HUES48 (cell line): ENCODE measurements at regions not wholly inside any gene's neighbourhood (a gene's known extent, or its start where the extent isn't known, plus 50 kb on each side); places are given as distances from the start of the nearest gene placed in this dataset.

Experiments
- H3K27ac ChIP-seq: one replicate; pipeline ENCODE4 v1.7.0; 2013; ENCODE audit warnings: low read depth, low read length, inconsistent platforms
- H3K27me3 ChIP-seq: 2 replicates; pipeline ENCODE4 v1.6.1; 2013; ENCODE audit warnings: mild to moderate bottlenecking, low read length; ENCODE audit not compliant: control insufficient read depth, insufficient read depth
- H3K36me3 ChIP-seq: 2 replicates; pipeline ENCODE4 v1.6.1; 2013; ENCODE audit warnings: low read length; ENCODE audit not compliant: control insufficient read depth, insufficient read depth
- H3K4me1 ChIP-seq: 2 replicates; pipeline ENCODE4 v1.6.1; 2013; ENCODE audit warnings: mild to moderate bottlenecking, low read length; ENCODE audit not compliant: control insufficient read depth, insufficient read depth
- H3K4me3 ChIP-seq: 2 replicates; pipeline ENCODE4 v1.5.1; 2013; ENCODE audit warnings: mild to moderate bottlenecking, low read depth, low read length
- H3K9ac ChIP-seq: 2 replicates; pipeline ENCODE4 v1.6.1; 2013; ENCODE audit warnings: mild to moderate bottlenecking, low read depth, low read length, moderate library complexity
- H3K9me3 ChIP-seq: 2 replicates; pipeline ENCODE4 v1.6.1; 2013; ENCODE audit warnings: low read length; ENCODE audit not compliant: control insufficient read depth, insufficient read depth

GRCh38 chr3:182052757-182053156 lies 341.0 kb downstream of the SOX2 start:
- H3K9ac ChIP-seq: no peak overlapping the region
- no peak overlapping the region for H3K4me3 ChIP-seq
- no peaks in the 10 kb centered on the region for H3K9me3 ChIP-seq
- H3K27me3 ChIP-seq: no peaks in the 10 kb centered on the region
- H3K36me3 ChIP-seq: no peaks in the 10 kb centered on the region
- no peaks in the 10 kb centered on the region for H3K4me1 ChIP-seq
- no peak overlapping the region for H3K27ac ChIP-seq

- H3K9me3 ChIP-seq: no peaks in the 10 kb centered on the region
- no peaks in the 10 kb centered on the region for H3K36me3 ChIP-seq
- H3K4me3 ChIP-seq: no peak overlapping the region
- no peaks in the 10 kb centered on the region for H3K27me3 ChIP-seq
- no peaks in the 10 kb centered on the region for H3K4me1 ChIP-seq
- no peak overlapping the region for H3K27ac ChIP-seq
- H3K9ac ChIP-seq: no peak overlapping the region
These were observed 346.8 kb downstream of the SOX2 start for GRCh38 chr3:182058488-182058887.

- Histone ChIP-seq H3K9me3 (no peaks in the 10 kb centered on the region), H3K27ac (no peak overlapping the region), H3K36me3 (no peaks in the 10 kb centered on the region)
These were observed 352.0 kb downstream of the SOX2 start for GRCh38 chr3:182063742-182064141.

GRCh38 chr3:182067423-182067822 lies 355.7 kb downstream of the SOX2 start:
- Histone ChIP-seq H3K27me3 (no peaks in the 10 kb centered on the region), H3K9me3 (no peaks in the 10 kb centered on the region), H3K4me1 (no peaks in the 10 kb centered on the region), H3K4me3 (no peak overlapping the region), H3K36me3 (no peaks in the 10 kb centered on the region), H3K9ac (no peak overlapping the region), H3K27ac (no peak overlapping the region)

More at GRCh38 chr3:182063742-182064141, 352.0 kb downstream of the SOX2 start:
- Histone ChIP-seq H3K4me1 (no peaks in the 10 kb centered on the region), H3K9ac (no peak overlapping the region), H3K4me3 (no peak overlapping the region), H3K27me3 (no peaks in the 10 kb centered on the region)

GRCh38 chr3:182078316-182078715 lies 366.6 kb downstream of the SOX2 start:
- Histone ChIP-seq H3K9me3 (no peaks in the 10 kb centered on the region), H3K27me3 (no peaks in the 10 kb centered on the region), H3K36me3 (no peaks in the 10 kb centered on the region), H3K27ac (no peak overlapping the region), H3K9ac (no peak overlapping the region), H3K4me1 (peaks cover 54% of the 10 kb centered on the region), H3K4me3 (no peak overlapping the region)

GRCh38 chr3:182078929-182079328 lies 367.2 kb downstream of the SOX2 start:
- H3K4me3 ChIP-seq: no peak overlapping the region
- H3K36me3 ChIP-seq: no peaks in the 10 kb centered on the region
- no peak overlapping the region; the same call in 1 of the 2 replicates for H3K9ac ChIP-seq
- H3K27ac ChIP-seq: no peak overlapping the region
- H3K27me3 ChIP-seq: no peaks in the 10 kb centered on the region
- H3K9me3 ChIP-seq: no peaks in the 10 kb centered on the region
- peaks cover 50% of the 10 kb centered on the region for H3K4me1 ChIP-seq

GRCh38 chr3:182081096-182081495 lies 369.4 kb downstream of the SOX2 start:
- Histone ChIP-seq H3K27me3 (no peaks in the 10 kb centered on the region), H3K36me3 (no peaks in the 10 kb centered on the region), H3K4me3 (no peak overlapping the region), H3K9ac (no peak overlapping the region), H3K27ac (peak overlapping the region; percentile 24), H3K9me3 (no peaks in the 10 kb centered on the region), H3K4me1 (peaks cover 50% of the 10 kb centered on the region)

- H3K4me3 ChIP-seq: no peak overlapping the region
- no peaks in the 10 kb centered on the region for H3K9me3 ChIP-seq
These were observed 371.4 kb downstream of the SOX2 start for GRCh38 chr3:182083112-182083511.

GRCh38 chr3:182092662-182093262 lies 381.0 kb downstream of the SOX2 start:
- H3K36me3 ChIP-seq: no peaks in the 10 kb centered on the region
- peak overlapping the region; percentile 68 for H3K27ac ChIP-seq
- no peak overlapping the region for H3K4me3 ChIP-seq
- no peaks in the 10 kb centered on the region for H3K27me3 ChIP-seq
- H3K9ac ChIP-seq: no peak overlapping the region
- peaks cover 17% of the 10 kb centered on the region for H3K4me1 ChIP-seq
- H3K9me3 ChIP-seq: no peaks in the 10 kb centered on the region

More at GRCh38 chr3:182083112-182083511, 371.4 kb downstream of the SOX2 start:
- Histone ChIP-seq H3K27me3 (no peaks in the 10 kb centered on the region), H3K36me3 (no peaks in the 10 kb centered on the region), H3K27ac (no peak overlapping the region), H3K9ac (no peak overlapping the region), H3K4me1 (peaks cover 49% of the 10 kb centered on the region)

- no peak overlapping the region for H3K9ac ChIP-seq
- no peak overlapping the region for H3K27ac ChIP-seq
- no peaks in the 10 kb centered on the region for H3K9me3 ChIP-seq
- peaks cover 17% of the 10 kb centered on the region for H3K4me1 ChIP-seq
- no peaks in the 10 kb centered on the region for H3K27me3 ChIP-seq
- H3K36me3 ChIP-seq: no peaks in the 10 kb centered on the region
- no peak overlapping the region for H3K4me3 ChIP-seq
These were observed 382.6 kb downstream of the SOX2 start for GRCh38 chr3:182094321-182094720.

GRCh38 chr3:182104881-182105280 lies 393.2 kb downstream of the SOX2 start:
- Histone ChIP-seq H3K9me3 (peaks cover 8% of the 10 kb centered on the region), H3K27me3 (no peaks in the 10 kb centered on the region), H3K9ac (no peak overlapping the region), H3K36me3 (no peaks in the 10 kb centered on the region), H3K27ac (no peak overlapping the region), H3K4me1 (no peaks in the 10 kb centered on the region), H3K4me3 (no peak overlapping the region)
